WERI-Rb-1 (cell line): ENCODE measurements at regions not wholly inside any gene's neighbourhood (a gene's known extent, or its start where the extent isn't known, plus 50 kb on each side); places are given as distances from the start of the nearest gene placed in this dataset.
"Not testable (repeated sequence)": the region's sequence is repeated elsewhere in the genome, so short reads cannot be mapped to it uniquely, and the experiment has no call there.

ENCODE experiments used
- DNase-seq: peaks from one replicate; pipeline ENCODE4 v3.0.0-alpha.2; 2020
- H3K27ac ChIP-seq: fragments of 250-450 bp; sonication (Bioruptor Pico); 2 replicates; pipeline ENCODE4 v1.5.1; 2020; ENCODE audit warnings: mild to moderate bottlenecking, moderate library complexity
- H3K27me3 ChIP-seq: fragments of 250-450 bp; sonication (Bioruptor Pico); 2 replicates; pipeline ENCODE4 v1.5.1; 2021; ENCODE audit warnings: mild to moderate bottlenecking, low read depth, moderate library complexity; ENCODE audit not compliant: insufficient read depth, severe bottlenecking
- H3K36me3 ChIP-seq: fragments of 250-450 bp; sonication (Bioruptor Pico); 2 replicates; pipeline ENCODE4 v1.5.1; 2020; ENCODE audit warnings: mild to moderate bottlenecking, moderate library complexity
- H3K4me3 ChIP-seq: 2 replicates; pipeline ENCODE4 v1.5.1; 2011; ENCODE audit warnings: low read depth, mild to moderate bottlenecking, control low read depth, low read length
- H3K9me3 ChIP-seq: fragments of 250-450 bp; sonication (Bioruptor Pico); 2 replicates; pipeline ENCODE4 v1.5.1; 2021; ENCODE audit warnings: mild to moderate bottlenecking, moderate library complexity; ENCODE audit not compliant: severe bottlenecking
- CTCF ChIP-seq: IDR thresholded peaks from 2 replicates; pipeline ENCODE4 v1.5.1; 2011; ENCODE audit warnings: low read depth, mild to moderate bottlenecking, control low read depth, inconsistent platforms, low read length

- H3K27ac ChIP-seq, result no peak overlapping the region
- no peaks in the 10 kb centered on the region for H3K36me3 ChIP-seq
- no peaks in the 10 kb centered on the region for H3K9me3 ChIP-seq
- DNase-seq, result no peak
- no peak overlapping the region for H3K4me3 ChIP-seq
- TF ChIP-seq CTCF, result no peak
- no peaks in the 10 kb centered on the region for H3K27me3 ChIP-seq
Observed at GRCh38 chr4:160082432-160083207, 979.7 kb downstream of the RAPGEF2 start.

DNA sequence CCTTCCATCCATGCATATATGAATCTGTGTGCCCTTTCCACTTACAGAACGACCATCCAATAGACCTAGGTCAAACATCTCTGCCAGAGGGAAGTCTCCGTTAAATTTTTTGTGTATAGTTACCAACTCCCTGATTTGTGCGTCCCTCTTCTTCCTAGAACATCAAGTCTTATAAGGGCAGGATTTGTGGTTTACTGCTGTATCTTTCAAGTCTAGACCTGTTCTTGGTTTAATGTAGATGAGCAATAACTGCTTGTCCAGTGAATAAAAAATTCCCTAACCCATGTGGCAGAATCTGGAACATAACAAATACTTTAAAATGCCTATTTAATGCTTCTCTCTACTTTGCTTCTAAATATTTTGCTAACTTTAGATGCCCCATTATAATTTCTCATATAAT lies 988.8 kb downstream of the RAPGEF2 start:
- no peaks in the 10 kb centered on the region for H3K36me3 ChIP-seq
- H3K27me3 ChIP-seq, result no peaks in the 10 kb centered on the region
- H3K27ac ChIP-seq, result no peak overlapping the region
- no peak for TF ChIP-seq CTCF
- DNase-seq, result no peak
- no peaks in the 10 kb centered on the region for H3K9me3 ChIP-seq
- no peak overlapping the region for H3K4me3 ChIP-seq

- no peak for TF ChIP-seq CTCF
- H3K27me3 ChIP-seq, result no peaks in the 10 kb centered on the region
- DNase-seq, result no peak
- no peaks in the 10 kb centered on the region for H3K36me3 ChIP-seq
- H3K27ac ChIP-seq, result no peak overlapping the region
- peaks cover 2% of the 10 kb centered on the region for H3K9me3 ChIP-seq
- H3K4me3 ChIP-seq, result no peak overlapping the region
Observed at GRCh38 chr4:160100316-160100715, 997.4 kb downstream of the RAPGEF2 start.

GRCh38 chr4:160110891-160111290 lies 1008.0 kb downstream of the RAPGEF2 start:
- Histone ChIP-seq H3K36me3 (no peaks in the 10 kb centered on the region), H3K27me3 (no peaks in the 10 kb centered on the region), H3K27ac (no peak overlapping the region), H3K4me3 (no peak overlapping the region), H3K9me3 (peaks cover 7% of the 10 kb centered on the region)
- no peak for TF ChIP-seq CTCF
- no peak for DNase-seq

- Histone ChIP-seq H3K9me3 (no peaks in the 10 kb centered on the region), H3K27me3 (no peaks in the 10 kb centered on the region), H3K36me3 (no peaks in the 10 kb centered on the region), H3K4me3 (no peak overlapping the region), H3K27ac (no peak overlapping the region)
- no peak for TF ChIP-seq CTCF
- DNase-seq, result no peak
Observed at GRCh38 chr4:160117686-160118085, 1014.8 kb downstream of the RAPGEF2 start.

GRCh38 chr4:160125576-160126287 lies 1022.9 kb downstream of the RAPGEF2 start:
- not testable (repeated sequence) for H3K27ac ChIP-seq, H3K4me3 ChIP-seq, H3K9me3 ChIP-seq, DNase-seq, H3K27me3 ChIP-seq, H3K36me3 ChIP-seq
